Mesodermal cell (in vitro differentiated cells): ENCODE measurements at regions not wholly inside any gene's neighbourhood (a gene's known extent, or its start where the extent isn't known, plus 50 kb on each side); places are given as distances from the start of the nearest gene placed in this dataset.
"Not testable (repeated sequence)": the region's sequence is repeated elsewhere in the genome, so short reads cannot be mapped to it uniquely, and the experiment has no call there.

Experiments used
- H3K27ac ChIP-seq: 2 replicates; pipeline ENCODE4 v1.7.0; 2013; ENCODE audit warnings: mild to moderate bottlenecking, low read depth, low read length, moderate library complexity; ENCODE audit not compliant: severe bottlenecking
- H3K36me3 ChIP-seq: 2 replicates; pipeline ENCODE4 v1.7.1; 2013; ENCODE audit warnings: mild to moderate bottlenecking, low read length, moderate library complexity; ENCODE audit not compliant: control insufficient read depth, insufficient read depth
- H3K4me1 ChIP-seq: one replicate; pipeline ENCODE4 v1.7.1; 2013; ENCODE audit warnings: mild to moderate bottlenecking, low read length; ENCODE audit not compliant: insufficient read depth, control insufficient read depth, poor library complexity, severe bottlenecking
- H3K4me3 ChIP-seq: 2 replicates; pipeline ENCODE4 v1.7.0; 2013; ENCODE audit warnings: low read length, control low read depth, mild to moderate bottlenecking; ENCODE audit not compliant: insufficient read depth, poor library complexity, severe bottlenecking; ENCODE audit errors: extremely low read depth
- H3K9me3 ChIP-seq: 2 replicates; pipeline ENCODE4 v1.7.1; 2013; ENCODE audit warnings: mild to moderate bottlenecking, low read length, moderate library complexity; ENCODE audit not compliant: control insufficient read depth
- WGBS, 2 experiments: methylation state at CpG; one replicate each; pipeline ENCODE4 v1.1.5; 2013; ENCODE audit warnings: missing lambda C conversion rate in 2 of 2; ENCODE audit not compliant: insufficient coverage in 2 of 2; 5-methylcytosine and 5-hydroxymethylcytosine counted together

DNA sequence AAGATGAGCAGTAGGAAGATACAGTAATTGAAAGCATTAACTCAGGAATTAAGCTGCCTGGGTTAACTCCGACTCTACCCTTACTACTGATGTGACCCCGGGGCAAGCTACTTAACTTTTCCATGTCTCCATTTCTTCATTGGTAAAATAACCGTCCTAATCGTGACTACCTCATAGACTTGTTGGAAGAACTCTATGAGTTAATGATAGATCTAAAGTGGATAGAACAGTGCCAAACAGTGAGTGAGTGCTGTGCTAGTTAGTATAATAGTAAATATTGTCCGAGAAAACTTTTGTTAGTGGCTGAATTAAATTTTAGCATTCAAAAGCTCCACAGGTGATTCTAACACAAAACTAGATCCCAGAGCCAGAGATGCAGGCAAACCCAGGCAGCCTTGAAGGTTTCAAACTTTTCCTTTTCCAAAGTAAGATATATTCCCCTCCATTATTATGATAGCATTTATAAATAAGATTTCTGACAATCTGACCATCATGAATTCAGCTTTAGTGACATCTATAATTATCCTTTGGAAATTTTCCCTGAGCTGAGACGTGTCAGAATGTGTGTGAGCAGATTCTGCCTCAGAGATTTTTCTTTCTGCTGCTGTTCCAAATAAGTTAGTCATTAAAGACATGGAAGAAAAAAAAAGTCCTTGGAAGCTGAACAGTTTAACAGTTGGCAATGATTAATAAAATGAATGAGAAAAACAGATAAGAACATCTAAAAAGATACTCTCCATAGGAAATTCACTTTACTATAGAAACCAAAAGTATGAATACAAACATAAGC lies 369.5 kb downstream of the PRELID2 start:
- no peaks in the 10 kb centered on the region for H3K4me1 ChIP-seq
- 82 to 93% methylated on average over 2 to 3 of the region's 6 CpGs for WGBS, 2 experiments
- no peaks in the 10 kb centered on the region for H3K36me3 ChIP-seq
- no peak overlapping the region for H3K4me3 ChIP-seq
- H3K27ac ChIP-seq: no peak overlapping the region
- H3K9me3 ChIP-seq: no peaks in the 10 kb centered on the region

GRCh38 chr5:145464171-145464570 lies 371.0 kb downstream of the PRELID2 start:
- Histone ChIP-seq H3K4me3 (no peak overlapping the region), H3K9me3 (no peaks in the 10 kb centered on the region), H3K4me1 (no peaks in the 10 kb centered on the region), H3K36me3 (no peaks in the 10 kb centered on the region), H3K27ac (no peak overlapping the region)
- no CpG with 5 or more reads among the region's 1 CpG for WGBS, 2 experiments

- WGBS, 2 experiments: no CpG with 5 or more reads among the region's 1 CpG
- H3K27ac ChIP-seq: no peak overlapping the region
Observed at GRCh38 chr5:145463634-145464033, 371.5 kb downstream of the PRELID2 start.

GRCh38 chr5:145462525-145462924 lies 372.6 kb downstream of the PRELID2 start:
- 100% methylated on average over 3 of the region's 3 CpGs; no CpG with 5 or more reads in 1 of the 2 experiments for WGBS, 2 experiments

More at GRCh38 chr5:145463634-145464033, 371.5 kb downstream of the PRELID2 start:
- Histone ChIP-seq H3K9me3 (no peaks in the 10 kb centered on the region), H3K4me3 (no peak overlapping the region), H3K36me3 (no peaks in the 10 kb centered on the region), H3K4me1 (no peaks in the 10 kb centered on the region)

GRCh38 chr5:145450286-145450885 lies 384.8 kb downstream of the PRELID2 start:
- WGBS, 2 experiments: 70 to 83% methylated on average over 1 to 2 of the region's 5 CpGs

More at GRCh38 chr5:145462525-145462924, 372.6 kb downstream of the PRELID2 start:
- no peaks in the 10 kb centered on the region for H3K4me1 ChIP-seq
- no peak overlapping the region for H3K4me3 ChIP-seq
- no peak overlapping the region for H3K27ac ChIP-seq
- no peaks in the 10 kb centered on the region for H3K9me3 ChIP-seq
- no peaks in the 10 kb centered on the region for H3K36me3 ChIP-seq

GRCh38 chr5:145449794-145450193 lies 385.3 kb downstream of the PRELID2 start:
- Histone ChIP-seq H3K4me1 (no peaks in the 10 kb centered on the region), H3K9me3 (no peaks in the 10 kb centered on the region), H3K27ac (no peak overlapping the region), H3K4me3 (no peak overlapping the region), H3K36me3 (no peaks in the 10 kb centered on the region)
- WGBS, 2 experiments: 69 to 83% methylated on average over 3 of the region's 4 CpGs

More at GRCh38 chr5:145450286-145450885, 384.8 kb downstream of the PRELID2 start:
- H3K9me3 ChIP-seq: no peaks in the 10 kb centered on the region
- no peak overlapping the region for H3K4me3 ChIP-seq
- H3K4me1 ChIP-seq: no peaks in the 10 kb centered on the region
- no peak overlapping the region for H3K27ac ChIP-seq
- no peaks in the 10 kb centered on the region for H3K36me3 ChIP-seq

- H3K9me3 ChIP-seq, H3K27ac ChIP-seq, H3K4me3 ChIP-seq, H3K36me3 ChIP-seq, H3K4me1 ChIP-seq: not testable (repeated sequence)
- 60 to 80% methylated on average over 1 of the region's 3 CpGs for WGBS, 2 experiments
Observed at GRCh38 chr5:145446875-145447274, 388.3 kb downstream of the PRELID2 start.

DNA sequence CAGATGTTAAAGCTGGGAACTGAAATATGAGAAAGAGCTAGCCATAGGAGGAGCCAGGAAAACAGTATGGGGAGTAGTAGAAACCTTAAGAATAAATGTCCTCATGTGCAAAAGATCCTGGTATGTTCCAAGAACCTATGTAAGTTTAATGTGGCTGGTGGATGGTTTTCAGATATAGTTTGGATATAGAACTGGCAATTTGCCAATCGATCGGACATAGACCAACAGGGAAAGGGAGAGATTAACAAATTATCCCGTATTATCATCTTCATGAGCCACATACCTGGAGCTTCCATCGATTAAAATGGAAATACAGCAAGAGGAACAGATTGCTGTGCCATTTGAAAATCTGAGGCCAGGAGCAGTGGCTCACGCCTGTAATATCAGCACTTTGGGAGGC lies 388.7 kb downstream of the PRELID2 start:
- no peak overlapping the region for H3K4me3 ChIP-seq
- H3K9me3 ChIP-seq: no peaks in the 10 kb centered on the region
- H3K4me1 ChIP-seq: peaks cover 3% of the 10 kb centered on the region
- 84 to 91% methylated on average over 5 of the region's 5 CpGs for WGBS, 2 experiments
- H3K36me3 ChIP-seq: no peaks in the 10 kb centered on the region
- no peak overlapping the region for H3K27ac ChIP-seq

DNA sequence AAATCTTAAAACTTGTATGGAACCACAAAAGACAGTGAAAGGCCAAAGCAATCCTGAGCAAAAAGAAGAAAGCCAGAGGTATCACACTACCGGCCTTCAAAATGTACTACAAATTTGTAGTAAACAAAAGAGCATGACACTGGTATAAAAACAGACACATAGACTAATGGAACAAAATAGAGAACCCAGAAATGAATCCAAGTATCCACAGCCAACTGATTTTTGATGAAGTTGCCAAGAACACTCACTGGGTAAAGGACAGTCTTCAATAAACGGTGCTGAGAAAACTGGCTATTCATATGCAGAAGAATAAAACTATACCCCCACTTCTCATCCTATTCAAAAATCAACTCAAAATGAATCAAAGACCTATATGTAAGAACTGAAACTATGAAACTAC lies 390.1 kb downstream of the PRELID2 start:
- no peak overlapping the region for H3K4me3 ChIP-seq
- no peaks in the 10 kb centered on the region for H3K36me3 ChIP-seq
- peaks cover 3% of the 10 kb centered on the region for H3K4me1 ChIP-seq
- no peaks in the 10 kb centered on the region for H3K9me3 ChIP-seq
- no peak overlapping the region for H3K27ac ChIP-seq
- WGBS, 2 experiments: 80% methylated on average over 1 of the region's 2 CpGs; no CpG with 5 or more reads in 1 of the 2 experiments

DNA sequence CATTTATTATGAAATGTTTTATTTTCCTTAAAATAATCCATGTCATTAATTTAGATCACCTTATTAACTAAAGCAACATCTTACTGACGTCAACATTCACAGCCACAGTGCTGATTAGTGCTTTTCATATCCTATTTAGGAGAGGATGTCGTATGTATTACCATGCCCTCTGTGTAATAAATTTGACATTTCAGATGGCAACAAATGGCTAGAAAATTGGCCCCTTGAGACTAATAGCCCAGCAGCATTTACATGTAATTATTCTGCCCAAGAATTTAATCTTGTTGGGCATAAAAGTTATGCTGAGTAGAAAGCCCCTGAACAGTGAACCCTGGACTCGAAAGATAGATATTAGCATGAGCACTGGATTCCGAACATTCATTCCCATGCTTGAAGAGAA lies 391.2 kb downstream of the PRELID2 start:
- Histone ChIP-seq H3K9me3 (no peaks in the 10 kb centered on the region), H3K4me1 (peaks cover 3% of the 10 kb centered on the region), H3K27ac (no peak overlapping the region), H3K36me3 (no peaks in the 10 kb centered on the region), H3K4me3 (no peak overlapping the region)
- 91 to 92% methylated on average over 1 to 2 of the region's 4 CpGs for WGBS, 2 experiments

GRCh38 chr5:145443366-145443765 lies 391.8 kb downstream of the PRELID2 start:
- Histone ChIP-seq H3K4me1 (peaks cover 3% of the 10 kb centered on the region), H3K36me3 (no peaks in the 10 kb centered on the region)

More at GRCh38 chr5:145443366-145443765, 391.8 kb downstream of the PRELID2 start:
- H3K4me3 ChIP-seq: no peak overlapping the region
- H3K9me3 ChIP-seq: no peaks in the 10 kb centered on the region
- WGBS, 2 experiments: 60 to 83% methylated on average over 1 of the region's 2 CpGs
- no peak overlapping the region for H3K27ac ChIP-seq
